K562 (cell line): ENCODE measurements at regions not wholly inside any gene's neighbourhood (a gene's known extent, or its start where the extent isn't known, plus 50 kb on each side); places are given as distances from the start of the nearest gene placed in this dataset.

Experiments
- ATAC-seq: fragments of 200-7000 bp; cut with Tn5 transposase; 3 replicates; pipeline ENCODE4 v1.9.1; 2020; ENCODE audit warnings: moderate library complexity
- BruUV-seq: library from RNA; stranded (reverse); fragments of 400-500 nt; replicated peaks from 2 replicates; lab custom pipeline; 2021; lab: Mats Ljungman, UMichigan
- CTCF ChIA-PET: fragments of 300-600 bp; formaldehyde crosslinking; extraction: SDS; loops from one replicate; lab custom pipeline; 2021; ENCODE audit warnings: low intra/inter-chr PET ratio; lab: Yijun Ruan, JAX
- POLR2A ChIA-PET: fragments of 300-600, 350-650 bp; sonication (Branson Sonifier 250); formaldehyde crosslinking; extraction: SDS; loops from one replicate; lab custom pipeline; 2021; ENCODE audit warnings: antibody characterized with exemption, inconsistent platforms; lab: Yijun Ruan, JAX
- DNase-seq, 4 experiments: peaks; one replicate each; pipeline versions ENCODE4 v3.0.0 to v3.0.0-alpha.2; 2011 to 2018; ENCODE audit warnings: low spot score in 3 of 4, mixed read lengths in 3 of 4; ENCODE audit errors: extremely low read depth in 1 of 4
- FAIRE-seq: peaks from 2 replicates; lab custom pipeline; 2011; peaks lifted over from hg19 to GRCh38; lab: Jason Lieb, UNC
- H2AFZ ChIP-seq: 2 replicates; pipeline ENCODE4 v1.6.0; 2011; ENCODE audit warnings: low read depth, low read length, control low read depth, inconsistent platforms
- H3K27ac ChIP-seq: fragments of 200-600 bp; 3 replicates; pipeline ENCODE4 v1.8.0; 2011; ENCODE audit warnings: low read depth, mild to moderate bottlenecking, control low read depth, inconsistent platforms, low read length, moderate library complexity, mixed read lengths; ENCODE audit errors: extremely low read depth
- H3K27me3 ChIP-seq, 2 experiments: fragments of 300-600 bp in 1 of 2; 2 replicates in 1 of 2; 3 replicates in 1 of 2; pipeline versions ENCODE4 v1.6.0 to v1.8.0; 2011; ENCODE audit warnings: inconsistent platforms in 2 of 2, low read length in 2 of 2, mild to moderate bottlenecking in 1 of 2, mixed read lengths in 1 of 2, moderate library complexity in 1 of 2; ENCODE audit not compliant: control insufficient read depth in 2 of 2, insufficient read depth in 2 of 2
- H3K36me3 ChIP-seq: fragments of 300-600 bp; 3 replicates; pipeline ENCODE4 v1.8.0; 2011; ENCODE audit warnings: mild to moderate bottlenecking, low read length, inconsistent platforms; ENCODE audit not compliant: control insufficient read depth, insufficient read depth
- H3K4me1 ChIP-seq, 2 experiments: fragments of 200-600 bp in 1 of 2; replicated peaks in 1 of 2; 2 replicates in 1 of 2; 3 replicates in 1 of 2; pipeline versions ENCODE4 v1.5.1 to v1.8.0; 2011; ENCODE audit warnings: inconsistent platforms in 2 of 2, low read length in 2 of 2, mild to moderate bottlenecking in 1 of 2, mixed read lengths in 1 of 2, moderate library complexity in 1 of 2; ENCODE audit not compliant: control insufficient read depth in 2 of 2, insufficient read depth in 2 of 2
- H3K4me2 ChIP-seq: 2 replicates; pipeline ENCODE4 v1.6.1; 2011; ENCODE audit warnings: low read length, control low read depth, inconsistent platforms, mixed read lengths; ENCODE audit not compliant: insufficient read depth
- H3K4me3 ChIP-seq: fragments of 200-600 bp; sonication (generic), shearing (Covaris generic); 2 replicates; pipeline ENCODE4 v1.5.1; 2016; ENCODE audit warnings: control low read depth, inconsistent platforms
- H3K79me2 ChIP-seq: fragments of 200-600 bp; 3 replicates; pipeline ENCODE4 v1.8.0; 2011; ENCODE audit warnings: low read length, inconsistent platforms; ENCODE audit not compliant: control insufficient read depth, insufficient read depth
- H3K9ac ChIP-seq, 2 experiments: 2 replicates each; pipeline versions ENCODE4 v1.6.0 to v1.6.1; 2011; ENCODE audit warnings: low read depth in 2 of 2, low read length in 2 of 2, control low read depth in 1 of 2, inconsistent platforms in 1 of 2, mild to moderate bottlenecking in 1 of 2, mixed read lengths in 1 of 2; ENCODE audit not compliant: insufficient read depth in 1 of 2
- H3K9me1 ChIP-seq: one replicate; pipeline ENCODE4 v1.6.0; 2011; ENCODE audit warnings: inconsistent platforms, mild to moderate bottlenecking, low read length, moderate library complexity; ENCODE audit not compliant: control insufficient read depth, insufficient read depth
- H3K9me3 ChIP-seq: replicated peaks from 2 replicates; pipeline ENCODE4 v1.5.1; 2011; ENCODE audit warnings: low read depth, low read length, inconsistent platforms; ENCODE audit not compliant: control insufficient read depth, insufficient read depth
- H4K20me1 ChIP-seq: replicated peaks from 2 replicates; pipeline ENCODE4 v1.6.1; 2011; ENCODE audit warnings: low read length, inconsistent platforms, mixed read lengths; ENCODE audit not compliant: control insufficient read depth, insufficient read depth
- CREBBP ChIP-seq: IDR thresholded peaks from one replicate; pipeline ENCODE4 v1.6.1; 2012; ENCODE audit warnings: low read depth, mild to moderate bottlenecking, control low read depth, inconsistent platforms, low read length
- CTCF ChIP-seq, 3 experiments: IDR thresholded peaks in 2 of 3; conservative IDR thresholded peaks in 1 of 3; 2 replicates each; pipeline ENCODE4 v1.5.1; 2011 to 2012; ENCODE audit warnings: low read length in 3 of 3, mild to moderate bottlenecking in 3 of 3, control low read depth in 2 of 3, improper control_type of control experiment in 1 of 3, inconsistent platforms in 1 of 3, low read depth in 1 of 3, mixed read lengths in 1 of 3, moderate library complexity in 1 of 3; ENCODE audit not compliant: insufficient read depth in 2 of 3
- TRIM24 ChIP-seq, 2 experiments: fragments of 450-650 bp; IDR thresholded peaks; 2 replicates each; pipeline ENCODE4 v1.6.1; 2016
- ZNF507 ChIP-seq: conservative IDR thresholded peaks from 2 replicates; pipeline ENCODE4 v1.6.1; 2017; ENCODE audit warnings: missing genetic modification characterization, missing compliant biosample characterization
- whole genome bisulfite sequencing: fragments of 100-300 bp; shearing (Covaris generic); methylation state at CpG from one replicate; pipeline ENCODE4 v1.1.6; 2016; ENCODE audit warnings: low coverage, mixed read lengths; ENCODE audit not compliant: insufficient coverage; ENCODE audit errors: missing lambda C conversion rate; 5-methylcytosine and 5-hydroxymethylcytosine counted together
- in situ Hi-C: fragments of 300-500 bp; cut with MboI; formaldehyde crosslinking; loops from 4 replicates; pipeline ENCODE4 v1.15.0; 2018; ENCODE audit warnings: inconsistent platforms, mixed read lengths
- intact Hi-C: fragments of 100-400 bp; cut with micrococcal nuclease; formaldehyde crosslinking; loops from 2 replicates; pipeline ENCODE4 v1.14.2; 2022
- TF ChIP-seq, protein P1 (sequence below): IDR thresholded peaks from 2 replicates; pipeline ENCODE4 v1.6.1; 2016; ENCODE audit warnings: missing genetic modification characterization, missing compliant biosample characterization

GRCh38 chr5:76016258-76016657, 66.9 kb upstream of the SV2C start:
- Histone ChIP-seq H3K9me1 (no peaks in the 10 kb centered on the region), H3K27ac (no peak overlapping the region), H3K4me3 (no peak overlapping the region), H3K36me3 (no peaks in the 10 kb centered on the region), H3K4me2 (no peak overlapping the region), H2AFZ (no peak overlapping the region), H3K79me2 (no peaks in the 10 kb centered on the region), H3K27me3 (no peaks in the 10 kb centered on the region; a peak in 1 of 5 replicates), H4K20me1 (no peaks in the 10 kb centered on the region), H3K9me3 (no peaks in the 10 kb centered on the region), H3K9ac (no peak overlapping the region), H3K4me1 (no peaks in the 10 kb centered on the region)
- DNase-seq (peak in 2 of 4 experiments; percentile 4 to 7), FAIRE-seq (no peak), ATAC-seq (no peak)
- CTCF ChIA-PET = no interaction called here
- POLR2A ChIA-PET = no interaction called here
- peak; percentile 6 to 21 (median 15); a peak in 1 of 6 replicates for TF ChIP-seq CTCF (IDR thresholded peaks at IDR 0.05 in 2 of 3, conservative IDR thresholded peaks at IDR 0.05 in 1 of 3; ENCODE audit: insufficient read depth in 2 of 3, low read depth in 1 of 3, low read length in 3 of 3)
- TF ChIP-seq CREBBP = no peak
- no peak for TF ChIP-seq TRIM24 (IDR thresholded peaks at IDR 0.05)
- intact Hi-C loops = no loop called here
- no TSS peak for BruUV-seq
- WGBS = 8% methylated on average over 1 of the region's 1 CpG
- in situ Hi-C loops = no loop called here

- POLR2A ChIA-PET = no interaction called here
- TF ChIP-seq ZNF507 (tag) = no peak
- TF ChIP-seq, protein P1, sequence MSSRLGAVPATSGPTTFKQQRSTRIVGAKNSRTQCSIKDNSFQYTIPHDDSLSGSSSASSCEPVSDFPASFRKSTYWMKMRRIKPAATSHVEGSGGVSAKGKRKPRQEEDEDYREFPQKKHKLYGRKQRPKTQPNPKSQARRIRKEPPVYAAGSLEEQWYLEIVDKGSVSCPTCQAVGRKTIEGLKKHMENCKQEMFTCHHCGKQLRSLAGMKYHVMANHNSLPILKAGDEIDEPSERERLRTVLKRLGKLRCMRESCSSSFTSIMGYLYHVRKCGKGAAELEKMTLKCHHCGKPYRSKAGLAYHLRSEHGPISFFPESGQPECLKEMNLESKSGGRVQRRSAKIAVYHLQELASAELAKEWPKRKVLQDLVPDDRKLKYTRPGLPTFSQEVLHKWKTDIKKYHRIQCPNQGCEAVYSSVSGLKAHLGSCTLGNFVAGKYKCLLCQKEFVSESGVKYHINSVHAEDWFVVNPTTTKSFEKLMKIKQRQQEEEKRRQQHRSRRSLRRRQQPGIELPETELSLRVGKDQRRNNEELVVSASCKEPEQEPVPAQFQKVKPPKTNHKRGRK (tag) = peak; percentile 75; the same call in 1 of the 2 replicates
- in situ Hi-C loops = no loop called here
- no peak for ATAC-seq
- Histone ChIP-seq H3K9me3 (no peaks in the 10 kb centered on the region), H3K9ac (no peak overlapping the region), H3K27ac (no peak overlapping the region), H3K4me1 (no peaks in the 10 kb centered on the region), H3K4me3 (no peak overlapping the region), H4K20me1 (no peaks in the 10 kb centered on the region), H3K9me1 (no peaks in the 10 kb centered on the region), H3K36me3 (no peaks in the 10 kb centered on the region), H3K4me2 (no peak overlapping the region), H2AFZ (no peak overlapping the region), H3K27me3 (peaks cover 0 to 3% of the 10 kb centered on the region in 2 experiments; a peak in 1 of 5 replicates), H3K79me2 (no peaks in the 10 kb centered on the region)
- BruUV-seq = no TSS peak
- DNase-seq = no peak
- intact Hi-C loops = no loop called here
- CTCF ChIA-PET = no interaction called here
- no peak for FAIRE-seq
Observed at GRCh38 chr5:76014005-76014404, 69.2 kb upstream of the SV2C start.
